Vagina (tissue), 2 donors: ENCODE measurements at regions not wholly inside any gene's neighbourhood (a gene's known extent, or its start where the extent isn't known, plus 50 kb on each side); places are given as distances from the start of the nearest gene placed in this dataset.

ENCODE experiments used
- DNase-seq, 2 donors: peaks; one replicate each; pipeline ENCODE4 v3.0.0-alpha.2; 2017; ENCODE audit errors: extremely low spot score in 2 of 2
- H3K27ac ChIP-seq: fragments of 200-600 bp; sonication (generic); one replicate; pipeline ENCODE4 v1.5.1; 2019
- H3K27me3 ChIP-seq: fragments of 200-600 bp; sonication (generic); one replicate; pipeline ENCODE4 v1.5.1; 2019
- H3K36me3 ChIP-seq, 2 donors: fragments of 200-600 bp; sonication (generic); one replicate each; pipeline ENCODE4 v1.5.1; 2017 to 2019
- H3K4me1 ChIP-seq: fragments of 200-600 bp; sonication (generic); one replicate; pipeline ENCODE4 v1.5.1; 2019
- H3K4me3 ChIP-seq, 2 donors: fragments of 200-600 bp; sonication (generic); 1 replicate in 1 of 2; 2 replicates in 1 of 2; pipeline ENCODE4 v1.5.1; 2016 to 2019
- H3K9me3 ChIP-seq: fragments of 200-600 bp; sonication (generic); one replicate; pipeline ENCODE4 v1.5.1; 2019
- POLR2A ChIP-seq, 2 donors: fragments of 450-650 bp; IDR thresholded peaks; one replicate each; pipeline ENCODE4 v1.6.1; 2017; ENCODE audit warnings: antibody characterized with exemption in 2 of 2, mild to moderate bottlenecking in 2 of 2, moderate library complexity in 2 of 2
- POLR2AphosphoS5 ChIP-seq, 2 donors: sonication (generic); formaldehyde crosslinking; IDR thresholded peaks; one replicate each; pipeline ENCODE4 v1.9.0; 2017; ENCODE audit warnings: antibody characterized with exemption in 2 of 2, mild to moderate bottlenecking in 2 of 2, low read depth in 1 of 2; ENCODE audit not compliant: insufficient read depth in 1 of 2
- intact Hi-C: fragments of 100-400 bp; cut with DNase I; formaldehyde crosslinking; loops from one replicate; pipeline ENCODE4 v1.15.1; 2023
- TF ChIP-seq, protein P1 (sequence below), 3 experiments: fragments of 450-650 bp in 2 of 3; fragments of 200-600 bp in 1 of 3; sonication (generic) in 1 of 3; IDR thresholded peaks; one replicate each; pipeline ENCODE4 v1.5.1; 2017 to 2019; ENCODE audit warnings: antibody characterized with exemption in 3 of 3, mild to moderate bottlenecking in 2 of 3, moderate library complexity in 2 of 3

GRCh38 chr5:114969482-114969881 lies 200.2 kb downstream of the TRIM36 start:
- H3K4me1 ChIP-seq: no peaks in the 10 kb centered on the region
- H3K27ac ChIP-seq: no peak overlapping the region
- intact Hi-C loops: no loop called here
- H3K36me3 ChIP-seq: no peaks in the 10 kb centered on the region
- no peaks in the 10 kb centered on the region for H3K27me3 ChIP-seq
- no peak overlapping the region for H3K4me3 ChIP-seq
- no peak for DNase-seq
- H3K9me3 ChIP-seq: no peaks in the 10 kb centered on the region
- no peak for TF ChIP-seq POLR2AphosphoS5 (IDR thresholded peaks at IDR 0.05; ENCODE audit: insufficient read depth in 1 of 2, low read depth in 1 of 2)
- TF ChIP-seq, protein P1, sequence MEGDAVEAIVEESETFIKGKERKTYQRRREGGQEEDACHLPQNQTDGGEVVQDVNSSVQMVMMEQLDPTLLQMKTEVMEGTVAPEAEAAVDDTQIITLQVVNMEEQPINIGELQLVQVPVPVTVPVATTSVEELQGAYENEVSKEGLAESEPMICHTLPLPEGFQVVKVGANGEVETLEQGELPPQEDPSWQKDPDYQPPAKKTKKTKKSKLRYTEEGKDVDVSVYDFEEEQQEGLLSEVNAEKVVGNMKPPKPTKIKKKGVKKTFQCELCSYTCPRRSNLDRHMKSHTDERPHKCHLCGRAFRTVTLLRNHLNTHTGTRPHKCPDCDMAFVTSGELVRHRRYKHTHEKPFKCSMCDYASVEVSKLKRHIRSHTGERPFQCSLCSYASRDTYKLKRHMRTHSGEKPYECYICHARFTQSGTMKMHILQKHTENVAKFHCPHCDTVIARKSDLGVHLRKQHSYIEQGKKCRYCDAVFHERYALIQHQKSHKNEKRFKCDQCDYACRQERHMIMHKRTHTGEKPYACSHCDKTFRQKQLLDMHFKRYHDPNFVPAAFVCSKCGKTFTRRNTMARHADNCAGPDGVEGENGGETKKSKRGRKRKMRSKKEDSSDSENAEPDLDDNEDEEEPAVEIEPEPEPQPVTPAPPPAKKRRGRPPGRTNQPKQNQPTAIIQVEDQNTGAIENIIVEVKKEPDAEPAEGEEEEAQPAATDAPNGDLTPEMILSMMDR (IDR thresholded peaks at IDR 0.05): no peak
- no peak for TF ChIP-seq POLR2A (IDR thresholded peaks at IDR 0.05)

GRCh38 chr5:114957384-114957783 lies 212.3 kb downstream of the TRIM36 start:
- no peaks in the 10 kb centered on the region for H3K36me3 ChIP-seq
- no peak for TF ChIP-seq POLR2A (IDR thresholded peaks at IDR 0.05)
- TF ChIP-seq, protein P1 (IDR thresholded peaks at IDR 0.05): no peak
- TF ChIP-seq POLR2AphosphoS5 (IDR thresholded peaks at IDR 0.05; ENCODE audit: insufficient read depth in 1 of 2, low read depth in 1 of 2): no peak
- no peaks in the 10 kb centered on the region for H3K27me3 ChIP-seq
- DNase-seq: no peak
- no peak overlapping the region for H3K27ac ChIP-seq
- intact Hi-C loops: no loop called here
- no peak overlapping the region for H3K4me3 ChIP-seq
- no peaks in the 10 kb centered on the region for H3K9me3 ChIP-seq
- no peaks in the 10 kb centered on the region for H3K4me1 ChIP-seq

- intact Hi-C loops: no loop called here
Measured at GRCh38 chr5:114953565-114953964, 216.1 kb downstream of the TRIM36 start.

DNA sequence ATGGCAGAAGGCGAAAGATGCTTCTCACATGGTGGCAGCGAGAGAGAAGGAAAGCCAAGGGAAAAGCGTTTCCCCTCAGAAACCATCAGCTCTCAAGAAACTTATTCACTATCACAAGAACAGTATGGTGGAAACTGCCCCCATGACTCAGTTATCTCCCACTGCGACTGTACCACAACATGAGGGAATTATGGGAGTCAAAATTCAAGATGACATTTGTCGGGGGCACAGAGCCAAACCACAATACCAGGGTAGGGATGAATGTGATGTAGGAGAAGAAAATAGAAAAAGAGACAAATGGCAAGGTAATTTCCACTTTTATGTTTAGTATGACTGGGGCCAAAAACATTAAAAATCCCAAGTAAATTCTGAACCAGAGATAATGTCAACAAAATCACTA lies 216.8 kb downstream of the TRIM36 start:
- no peak overlapping the region for H3K27ac ChIP-seq
- H3K36me3 ChIP-seq: no peaks in the 10 kb centered on the region
- H3K27me3 ChIP-seq: no peaks in the 10 kb centered on the region
- H3K4me3 ChIP-seq: no peak overlapping the region
- TF ChIP-seq, protein P1 (IDR thresholded peaks at IDR 0.05): no peak
- TF ChIP-seq POLR2A (IDR thresholded peaks at IDR 0.05) (no peak), POLR2AphosphoS5 (IDR thresholded peaks at IDR 0.05; ENCODE audit: insufficient read depth in 1 of 2, low read depth in 1 of 2) (no peak)
- intact Hi-C loops: no loop called here
- no peaks in the 10 kb centered on the region for H3K4me1 ChIP-seq
- H3K9me3 ChIP-seq: no peaks in the 10 kb centered on the region
- DNase-seq: no peak

More at GRCh38 chr5:114953565-114953964, 216.1 kb downstream of the TRIM36 start:
- H3K9me3 ChIP-seq: no peaks in the 10 kb centered on the region
- no peak for TF ChIP-seq POLR2AphosphoS5 (IDR thresholded peaks at IDR 0.05; ENCODE audit: insufficient read depth in 1 of 2, low read depth in 1 of 2)
- TF ChIP-seq POLR2A (IDR thresholded peaks at IDR 0.05): no peak
- TF ChIP-seq, protein P1 (IDR thresholded peaks at IDR 0.05): no peak
- H3K27me3 ChIP-seq: no peaks in the 10 kb centered on the region
- no peak overlapping the region for H3K27ac ChIP-seq
- no peaks in the 10 kb centered on the region for H3K36me3 ChIP-seq
- DNase-seq: no peak
- no peaks in the 10 kb centered on the region for H3K4me1 ChIP-seq
- H3K4me3 ChIP-seq: no peak overlapping the region

DNA sequence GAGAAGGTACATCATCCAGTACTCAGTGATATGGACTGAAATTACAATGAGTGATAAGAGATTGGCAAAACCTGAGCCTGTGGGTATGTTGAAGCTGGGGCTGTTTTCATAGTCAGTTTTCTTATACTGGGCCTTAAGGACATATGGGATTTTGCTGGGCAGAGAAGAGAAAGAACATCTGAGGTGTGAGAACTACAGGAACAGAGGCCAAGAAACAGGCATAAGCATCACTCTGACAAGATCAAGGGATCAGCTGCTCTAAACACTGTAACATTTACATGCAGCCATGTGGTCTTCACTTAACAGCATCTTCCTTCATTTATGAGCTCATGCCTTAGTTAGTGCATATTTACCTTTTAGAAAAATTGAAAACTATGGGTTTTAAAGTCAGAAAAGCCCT lies 220.0 kb downstream of the TRIM36 start:
- no peak for DNase-seq
- intact Hi-C loops: no loop called here
- no peaks in the 10 kb centered on the region for H3K9me3 ChIP-seq
- no peak overlapping the region for H3K27ac ChIP-seq
- no peak overlapping the region for H3K4me3 ChIP-seq
- H3K4me1 ChIP-seq: no peaks in the 10 kb centered on the region
- no peak for TF ChIP-seq POLR2AphosphoS5 (IDR thresholded peaks at IDR 0.05; ENCODE audit: insufficient read depth in 1 of 2, low read depth in 1 of 2)
- no peak for TF ChIP-seq POLR2A (IDR thresholded peaks at IDR 0.05)
- TF ChIP-seq, protein P1 (IDR thresholded peaks at IDR 0.05): no peak
- no peaks in the 10 kb centered on the region for H3K36me3 ChIP-seq
- no peaks in the 10 kb centered on the region for H3K27me3 ChIP-seq
